Aorta (tissue), 5 donors: ENCODE measurements at regions not wholly inside any gene's neighbourhood (a gene's known extent, or its start where the extent isn't known, plus 50 kb on each side); places are given as distances from the start of the nearest gene placed in this dataset.

ENCODE experiments used
- ATAC-seq: fragments of 200-7000 bp; cut with Tn5 transposase; one replicate; pipeline ENCODE4 v1.9.1; 2022; ENCODE audit warnings: moderate library complexity; ENCODE audit not compliant: low FRiP score
- DNase-seq, 2 donors: peaks; one replicate each; pipeline ENCODE4 v3.0.0-alpha.2; 2020
- H3K27ac ChIP-seq, 2 donors: one replicate each; pipeline ENCODE4 v1.5.1; 2013; ENCODE audit warnings: low read length in 2 of 2, mild to moderate bottlenecking in 2 of 2, moderate library complexity in 2 of 2, control low read depth in 1 of 2, inconsistent platforms in 1 of 2, low read depth in 1 of 2
- H3K27me3 ChIP-seq, 2 donors: one replicate each; pipeline ENCODE4 v1.6.1; 2013; ENCODE audit warnings: control low read depth in 1 of 2, low read length in 1 of 2, mild to moderate bottlenecking in 1 of 2, moderate library complexity in 1 of 2; ENCODE audit not compliant: insufficient read depth in 2 of 2, control insufficient read depth in 1 of 2
- H3K36me3 ChIP-seq, 2 donors: one replicate each; pipeline ENCODE4 v1.6.1; 2013; ENCODE audit warnings: control low read depth in 1 of 2, low read length in 1 of 2, mild to moderate bottlenecking in 1 of 2; ENCODE audit not compliant: insufficient read depth in 2 of 2, control insufficient read depth in 1 of 2
- H3K4me1 ChIP-seq, 2 donors: one replicate each; pipeline ENCODE4 v1.6.1; 2013; ENCODE audit warnings: low read length in 2 of 2, control low read depth in 1 of 2, mild to moderate bottlenecking in 1 of 2, moderate library complexity in 1 of 2; ENCODE audit not compliant: insufficient read depth in 2 of 2, control insufficient read depth in 1 of 2
- H3K4me3 ChIP-seq, 2 donors: one replicate each; pipeline ENCODE4 v1.5.1; 2013; ENCODE audit warnings: low read length in 2 of 2, control low read depth in 1 of 2, mild to moderate bottlenecking in 1 of 2
- H3K9me3 ChIP-seq: one replicate; pipeline ENCODE4 v1.6.1; 2013; ENCODE audit warnings: mild to moderate bottlenecking, low read length; ENCODE audit not compliant: control insufficient read depth
- WGBS, 2 donors: extraction: QIAGEN DNeasy Blood & Tissue Kit; methylation state at CpG; one replicate each; pipeline ENCODE4 v1.1.7; 2013; 5-methylcytosine and 5-hydroxymethylcytosine counted together
- intact Hi-C, 2 donors: fragments of 100-400 bp; cut with DNase I; formaldehyde crosslinking; loops; one replicate each; pipeline versions ENCODE4 v1.14.2 to v1.15.0; 2022
- donor health status: healthy with polysubstance abuse.
- donor health status: Bipolar disorder and iron deficiency.
- donor health status: DM: no; HTN: no; CAD: no.
- donor health status: DM: no; HTN: no; CAD: no.
- donor health status: DM: yes; HTN: yes; CAD: no.

GRCh38 chr4:45846016-45846415, 277.8 kb downstream of the GABRG1 start:
- 88 to 93% methylated on average over 1 of the region's 1 CpG for WGBS, 2 donors
- ATAC-seq (no peak), DNase-seq (no peak)
- intact Hi-C loops: no loop called here
- no peaks in the 10 kb centered on the region for H3K27me3 ChIP-seq
- no peak overlapping the region for H3K27ac ChIP-seq
- H3K9me3 ChIP-seq: no peaks in the 10 kb centered on the region
- H3K4me3 ChIP-seq: no peak overlapping the region
- no peaks in the 10 kb centered on the region for H3K4me1 ChIP-seq
- no peaks in the 10 kb centered on the region for H3K36me3 ChIP-seq

- H3K27ac ChIP-seq: no peak overlapping the region
- ATAC-seq (no peak), DNase-seq (no peak)
- H3K9me3 ChIP-seq: no peaks in the 10 kb centered on the region
- no peaks in the 10 kb centered on the region for H3K27me3 ChIP-seq
- intact Hi-C loops: no loop called here
- 63 to 81% methylated on average over 2 of the region's 2 CpGs for WGBS, 2 donors
- no peaks in the 10 kb centered on the region for H3K4me1 ChIP-seq
- H3K36me3 ChIP-seq: no peaks in the 10 kb centered on the region
- H3K4me3 ChIP-seq: no peak overlapping the region
Observed at GRCh38 chr4:45841791-45842190, 282.1 kb downstream of the GABRG1 start.

GRCh38 chr4:45831692-45832091, 292.2 kb downstream of the GABRG1 start:
- ATAC-seq (no peak), DNase-seq (no peak)
- Histone ChIP-seq H3K4me3 (no peak overlapping the region), H3K27me3 (no peaks in the 10 kb centered on the region), H3K9me3 (peaks cover 2% of the 10 kb centered on the region), H3K36me3 (no peaks in the 10 kb centered on the region), H3K27ac (no peak overlapping the region), H3K4me1 (no peaks in the 10 kb centered on the region)
- WGBS, 2 donors: 44 to 52% methylated on average over 2 of the region's 2 CpGs
- intact Hi-C loops: no loop called here

GRCh38 chr4:45803994-45804393, 319.9 kb downstream of the GABRG1 start:
- DNase-seq: no peak
- no peak for ATAC-seq
- Histone ChIP-seq H3K4me1 (no peaks in the 10 kb centered on the region), H3K9me3 (no peaks in the 10 kb centered on the region), H3K4me3 (no peak overlapping the region), H3K36me3 (no peaks in the 10 kb centered on the region), H3K27ac (no peak overlapping the region), H3K27me3 (no peaks in the 10 kb centered on the region)
- intact Hi-C loops: no loop called here
- 27 to 31% methylated on average over 2 of the region's 2 CpGs for WGBS, 2 donors

- no peak for DNase-seq
- ATAC-seq: no peak
- H3K4me3 ChIP-seq: no peak overlapping the region
- WGBS, 2 donors: 9 to 11% methylated on average over 6 of the region's 6 CpGs
- H3K9me3 ChIP-seq: no peaks in the 10 kb centered on the region
- intact Hi-C loops: no loop called here
- no peak overlapping the region for H3K27ac ChIP-seq
- no peaks in the 10 kb centered on the region for H3K27me3 ChIP-seq
- H3K36me3 ChIP-seq: no peaks in the 10 kb centered on the region
- no peaks in the 10 kb centered on the region for H3K4me1 ChIP-seq
Observed at GRCh38 chr4:45795135-45795534, 328.7 kb downstream of the GABRG1 start.

GRCh38 chr4:45778514-45778913, 345.3 kb downstream of the GABRG1 start:
- 74 to 83% methylated on average over 1 of the region's 1 CpG for WGBS, 2 donors
- Histone ChIP-seq H3K27ac (no peak overlapping the region), H3K4me3 (no peak overlapping the region), H3K4me1 (no peaks in the 10 kb centered on the region), H3K9me3 (no peaks in the 10 kb centered on the region), H3K27me3 (no peaks in the 10 kb centered on the region), H3K36me3 (no peaks in the 10 kb centered on the region)
- DNase-seq: no peak
- ATAC-seq: no peak
- intact Hi-C loops: no loop called here

- H3K27ac ChIP-seq: no peak overlapping the region
- H3K36me3 ChIP-seq: no peaks in the 10 kb centered on the region
- H3K4me1 ChIP-seq: no peaks in the 10 kb centered on the region
- intact Hi-C loops: no loop called here
- no peaks in the 10 kb centered on the region for H3K27me3 ChIP-seq
- no peak for DNase-seq
- 88 to 89% methylated on average over 2 of the region's 2 CpGs for WGBS, 2 donors
- H3K4me3 ChIP-seq: no peak overlapping the region
- ATAC-seq: no peak
- no peaks in the 10 kb centered on the region for H3K9me3 ChIP-seq
Observed at GRCh38 chr4:45776146-45776545, 347.7 kb downstream of the GABRG1 start.

GRCh38 chr4:45770958-45771357, 352.9 kb downstream of the GABRG1 start:
- WGBS, 2 donors: 84 to 85% methylated on average over 3 of the region's 3 CpGs
- Histone ChIP-seq H3K4me3 (no peak overlapping the region), H3K4me1 (no peaks in the 10 kb centered on the region), H3K36me3 (no peaks in the 10 kb centered on the region), H3K9me3 (no peaks in the 10 kb centered on the region), H3K27me3 (no peaks in the 10 kb centered on the region), H3K27ac (no peak overlapping the region)
- DNase-seq: no peak
- intact Hi-C loops: no loop called here
- ATAC-seq: no peak

- Histone ChIP-seq H3K4me1 (no peaks in the 10 kb centered on the region), H3K27me3 (no peaks in the 10 kb centered on the region), H3K9me3 (peaks cover 1% of the 10 kb centered on the region), H3K36me3 (no peaks in the 10 kb centered on the region), H3K27ac (no peak overlapping the region), H3K4me3 (no peak overlapping the region)
- intact Hi-C loops: no loop called here
- WGBS, 2 donors: 58% methylated on average over 1 of the region's 1 CpG
- DNase-seq (no peak), ATAC-seq (no peak)
Observed at GRCh38 chr4:45765521-45765920, 358.3 kb downstream of the GABRG1 start.
